ENCODE measurements at regions not wholly inside any gene's neighbourhood (a gene's known extent, or its start where the extent isn't known, plus 50 kb on each side); places are given as distances from the start of the nearest gene placed in this dataset.
"Not testable (repeated sequence)": the region's sequence is repeated elsewhere in the genome, so short reads cannot be mapped to it uniquely, and the experiment has no call there.

DNA sequence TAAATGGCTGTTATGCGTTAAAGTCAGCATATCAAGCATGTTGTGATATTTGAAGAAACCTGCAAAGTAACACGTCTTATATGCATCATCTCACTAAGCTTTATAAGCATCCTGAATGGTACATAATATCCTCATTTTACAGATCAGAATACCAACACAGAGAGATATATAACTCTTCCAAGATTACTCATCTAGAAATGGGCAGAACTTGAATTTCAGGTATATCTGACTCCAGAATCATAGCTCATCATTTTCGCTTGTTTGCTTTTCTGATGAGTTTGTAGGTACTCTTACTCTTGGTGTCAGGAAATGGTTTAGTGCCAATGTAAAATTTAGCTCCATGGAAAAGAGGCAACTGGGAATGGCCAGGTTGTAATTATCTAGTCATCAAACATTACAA lies 232.3 kb upstream of the ANKH start:
- Histone ChIP-seq H2AFZ (ENCODE audit: low read length) (no peak overlapping the region), H3F3A (ENCODE audit: insufficient read depth, low read length) (no peaks in the 10 kb centered on the region), H3K9me2 (replicated peaks; ENCODE audit: insufficient read depth, low read length) (no peaks in the 10 kb centered on the region), H4K20me1 (ENCODE audit: insufficient read depth, low read length) (no peaks in the 10 kb centered on the region), H3K79me2 (ENCODE audit: low read length) (no peaks in the 10 kb centered on the region), H3K36me3 (replicated peaks; ENCODE audit: insufficient read depth, low read length) (no peaks in the 10 kb centered on the region), H3K9ac (ENCODE audit: low read length) (no peak overlapping the region), H3K9me3 (replicated peaks; ENCODE audit: insufficient read depth, low read length) (no peaks in the 10 kb centered on the region), H3K27ac (ENCODE audit: low read length) (no peak overlapping the region), H3K27me3 (replicated peaks; ENCODE audit: insufficient read depth, low read length) (no peaks in the 10 kb centered on the region), H3K4me1 (ENCODE audit: low read length) (no peaks in the 10 kb centered on the region), H3K4me2 (ENCODE audit: low read depth, low read length) (no peak overlapping the region), H3K4me3 (ENCODE audit: low read length) (no peak overlapping the region)
- no peak for DNase-seq
- no peak for TF ChIP-seq EZH2phosphoT487 (IDR thresholded peaks at IDR 0.05; ENCODE audit: low read length)
- TF ChIP-seq EZH2 (optimal IDR thresholded peaks at IDR 0.05; ENCODE audit: low read depth, low read length) = no peak
- TF ChIP-seq, protein P1, sequence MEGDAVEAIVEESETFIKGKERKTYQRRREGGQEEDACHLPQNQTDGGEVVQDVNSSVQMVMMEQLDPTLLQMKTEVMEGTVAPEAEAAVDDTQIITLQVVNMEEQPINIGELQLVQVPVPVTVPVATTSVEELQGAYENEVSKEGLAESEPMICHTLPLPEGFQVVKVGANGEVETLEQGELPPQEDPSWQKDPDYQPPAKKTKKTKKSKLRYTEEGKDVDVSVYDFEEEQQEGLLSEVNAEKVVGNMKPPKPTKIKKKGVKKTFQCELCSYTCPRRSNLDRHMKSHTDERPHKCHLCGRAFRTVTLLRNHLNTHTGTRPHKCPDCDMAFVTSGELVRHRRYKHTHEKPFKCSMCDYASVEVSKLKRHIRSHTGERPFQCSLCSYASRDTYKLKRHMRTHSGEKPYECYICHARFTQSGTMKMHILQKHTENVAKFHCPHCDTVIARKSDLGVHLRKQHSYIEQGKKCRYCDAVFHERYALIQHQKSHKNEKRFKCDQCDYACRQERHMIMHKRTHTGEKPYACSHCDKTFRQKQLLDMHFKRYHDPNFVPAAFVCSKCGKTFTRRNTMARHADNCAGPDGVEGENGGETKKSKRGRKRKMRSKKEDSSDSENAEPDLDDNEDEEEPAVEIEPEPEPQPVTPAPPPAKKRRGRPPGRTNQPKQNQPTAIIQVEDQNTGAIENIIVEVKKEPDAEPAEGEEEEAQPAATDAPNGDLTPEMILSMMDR (IDR thresholded peaks at IDR 0.05; ENCODE audit: low read length) = no peak

DNA sequence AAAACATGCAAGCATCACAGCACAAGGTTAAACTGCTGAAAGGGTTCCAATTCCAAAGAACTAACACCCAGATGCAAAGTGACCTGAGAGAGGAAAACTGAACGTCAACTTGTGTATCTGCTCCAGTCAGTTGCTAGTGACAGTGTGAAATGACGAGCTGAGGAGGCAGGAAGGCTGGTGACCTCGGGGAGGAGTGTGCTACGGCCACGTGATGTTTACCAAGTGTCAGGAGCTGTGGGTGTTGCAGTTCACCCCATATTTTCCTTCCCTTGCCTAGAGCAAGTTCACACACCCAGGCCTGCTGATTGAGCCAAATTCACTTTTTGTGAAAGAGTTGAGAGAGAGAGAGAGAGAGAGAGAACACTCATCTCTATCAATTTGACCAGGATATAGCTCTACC lies 231.6 kb upstream of the ANKH start:
- no peak for DNase-seq
- Histone ChIP-seq H3K36me3 (replicated peaks; ENCODE audit: insufficient read depth, low read length) (no peaks in the 10 kb centered on the region), H3K9ac (ENCODE audit: low read length) (no peak overlapping the region), H3K4me3 (ENCODE audit: low read length) (no peak overlapping the region), H2AFZ (ENCODE audit: low read length) (no peak overlapping the region), H3K27ac (ENCODE audit: low read length) (no peak overlapping the region), H3K9me2 (replicated peaks; ENCODE audit: insufficient read depth, low read length) (no peaks in the 10 kb centered on the region), H3F3A (ENCODE audit: insufficient read depth, low read length) (no peaks in the 10 kb centered on the region), H3K27me3 (replicated peaks; ENCODE audit: insufficient read depth, low read length) (no peaks in the 10 kb centered on the region), H3K79me2 (ENCODE audit: low read length) (no peaks in the 10 kb centered on the region), H3K4me2 (ENCODE audit: low read depth, low read length) (no peak overlapping the region), H3K9me3 (replicated peaks; ENCODE audit: insufficient read depth, low read length) (no peaks in the 10 kb centered on the region), H4K20me1 (ENCODE audit: insufficient read depth, low read length) (no peaks in the 10 kb centered on the region), H3K4me1 (ENCODE audit: low read length) (no peaks in the 10 kb centered on the region)
- TF ChIP-seq EZH2 (optimal IDR thresholded peaks at IDR 0.05; ENCODE audit: low read depth, low read length) = no peak
- TF ChIP-seq EZH2phosphoT487 (IDR thresholded peaks at IDR 0.05; ENCODE audit: low read length) = no peak

DNA sequence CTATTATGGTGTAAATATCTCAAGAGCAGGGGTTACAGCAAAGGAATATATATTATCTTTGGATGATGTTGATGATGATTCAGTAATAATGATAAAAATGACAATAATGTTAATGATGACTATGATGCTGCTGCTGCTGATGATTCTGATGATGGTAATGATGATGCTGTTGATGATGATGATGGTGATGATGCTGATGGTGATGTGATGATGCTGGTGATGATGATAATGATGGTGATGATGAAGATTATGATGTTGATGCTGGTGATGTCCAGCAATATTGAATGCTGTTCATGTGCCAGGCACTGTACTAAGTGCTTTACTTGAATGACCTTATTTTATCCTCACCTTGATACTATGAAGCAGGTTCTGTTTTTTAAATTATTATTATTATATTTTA lies 226.0 kb upstream of the ANKH start:
- no peak for DNase-seq
- Histone ChIP-seq H3K27me3 (replicated peaks; ENCODE audit: insufficient read depth, low read length) (no peaks in the 10 kb centered on the region), H3K9me2 (replicated peaks; ENCODE audit: insufficient read depth, low read length) (no peaks in the 10 kb centered on the region), H3K36me3 (replicated peaks; ENCODE audit: insufficient read depth, low read length) (no peaks in the 10 kb centered on the region), H3F3A (ENCODE audit: insufficient read depth, low read length) (no peaks in the 10 kb centered on the region), H3K4me3 (ENCODE audit: low read length) (no peak overlapping the region), H3K9ac (ENCODE audit: low read length) (no peak overlapping the region), H4K20me1 (ENCODE audit: insufficient read depth, low read length) (no peaks in the 10 kb centered on the region), H3K4me1 (ENCODE audit: low read length) (no peaks in the 10 kb centered on the region), H2AFZ (ENCODE audit: low read length) (no peak overlapping the region), H3K4me2 (ENCODE audit: low read depth, low read length) (no peak overlapping the region), H3K27ac (ENCODE audit: low read length) (no peak overlapping the region), H3K9me3 (replicated peaks; ENCODE audit: insufficient read depth, low read length) (no peaks in the 10 kb centered on the region), H3K79me2 (ENCODE audit: low read length) (no peaks in the 10 kb centered on the region)
- TF ChIP-seq, protein P1 (IDR thresholded peaks at IDR 0.05; ENCODE audit: low read length) = no peak
- TF ChIP-seq EZH2 (optimal IDR thresholded peaks at IDR 0.05; ENCODE audit: low read depth, low read length) = no peak
- TF ChIP-seq EZH2phosphoT487 (IDR thresholded peaks at IDR 0.05; ENCODE audit: low read length) = no peak

DNA sequence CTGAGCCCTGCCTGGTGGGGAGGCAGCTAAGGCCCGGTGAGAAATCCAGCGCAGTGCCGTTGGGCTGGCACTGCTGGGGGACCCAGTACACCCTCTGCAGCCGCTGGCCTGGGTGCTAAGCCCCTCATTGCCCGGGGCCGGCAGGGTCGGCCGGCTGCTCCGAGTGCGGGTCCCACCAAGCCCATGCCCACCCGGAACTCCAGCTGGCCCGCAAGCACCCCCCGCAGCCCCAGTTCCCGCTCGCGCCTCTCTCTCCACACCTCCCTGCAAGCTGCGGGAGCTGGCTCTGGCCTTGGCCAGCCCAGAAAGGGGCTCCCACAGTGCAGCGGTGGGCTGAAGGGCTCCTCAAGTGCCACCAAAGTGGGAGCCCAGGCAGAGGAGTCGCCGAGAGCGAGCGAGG lies 225.1 kb upstream of the ANKH start:
- H3K79me2 ChIP-seq (ENCODE audit: low read length); H3K27ac ChIP-seq (ENCODE audit: low read length): not testable (repeated sequence)

More for the DNA sequence above, 225.1 kb upstream of the ANKH start:
- not testable (repeated sequence) for H3F3A ChIP-seq (ENCODE audit: insufficient read depth, low read length); H3K27me3 ChIP-seq (replicated peaks; ENCODE audit: insufficient read depth, low read length); H3K9me2 ChIP-seq (replicated peaks; ENCODE audit: insufficient read depth, low read length); H4K20me1 ChIP-seq (ENCODE audit: insufficient read depth, low read length); H3K9ac ChIP-seq (ENCODE audit: low read length); H3K4me1 ChIP-seq (ENCODE audit: low read length); H3K4me2 ChIP-seq (ENCODE audit: low read depth, low read length); H3K4me3 ChIP-seq (ENCODE audit: low read length); DNase-seq; H2AFZ ChIP-seq (ENCODE audit: low read length); H3K9me3 ChIP-seq (replicated peaks; ENCODE audit: insufficient read depth, low read length); H3K36me3 ChIP-seq (replicated peaks; ENCODE audit: insufficient read depth, low read length)

Measured in MM.1S (cell line).